Esophagus squamous epithelium (tissue), 4 donors: ENCODE measurements at regions not wholly inside any gene's neighbourhood (a gene's known extent, or its start where the extent isn't known, plus 50 kb on each side); places are given as distances from the start of the nearest gene placed in this dataset.

ENCODE experiments used
- CTCF ChIP-seq, 6 experiments: fragments of 450-650 bp in 4 of 6; fragments of 200-600 bp in 2 of 6; sonication (generic) in 2 of 6; IDR thresholded peaks; one replicate each; pipeline ENCODE4 v1.5.1; 2016 to 2019; ENCODE audit warnings: antibody characterized with exemption in 6 of 6, mild to moderate bottlenecking in 4 of 6, moderate library complexity in 4 of 6
- POLR2A ChIP-seq, 4 donors: fragments of 450-650 bp; IDR thresholded peaks; one replicate each; pipeline ENCODE4 v1.6.1; 2017; ENCODE audit warnings: antibody characterized with exemption in 4 of 4, mild to moderate bottlenecking in 4 of 4, moderate library complexity in 3 of 4

GRCh38 chr9:75582870-75583269 is 307.6 kb upstream of the PCSK5 start:
- TF ChIP-seq CTCF (IDR thresholded peaks at IDR 0.05) (no peak), POLR2A (IDR thresholded peaks at IDR 0.05) (no peak)
